ENCODE measurements at regions not wholly inside any gene's neighbourhood (a gene's known extent, or its start where the extent isn't known, plus 50 kb on each side); places are given as distances from the start of the nearest gene placed in this dataset.

DNA sequence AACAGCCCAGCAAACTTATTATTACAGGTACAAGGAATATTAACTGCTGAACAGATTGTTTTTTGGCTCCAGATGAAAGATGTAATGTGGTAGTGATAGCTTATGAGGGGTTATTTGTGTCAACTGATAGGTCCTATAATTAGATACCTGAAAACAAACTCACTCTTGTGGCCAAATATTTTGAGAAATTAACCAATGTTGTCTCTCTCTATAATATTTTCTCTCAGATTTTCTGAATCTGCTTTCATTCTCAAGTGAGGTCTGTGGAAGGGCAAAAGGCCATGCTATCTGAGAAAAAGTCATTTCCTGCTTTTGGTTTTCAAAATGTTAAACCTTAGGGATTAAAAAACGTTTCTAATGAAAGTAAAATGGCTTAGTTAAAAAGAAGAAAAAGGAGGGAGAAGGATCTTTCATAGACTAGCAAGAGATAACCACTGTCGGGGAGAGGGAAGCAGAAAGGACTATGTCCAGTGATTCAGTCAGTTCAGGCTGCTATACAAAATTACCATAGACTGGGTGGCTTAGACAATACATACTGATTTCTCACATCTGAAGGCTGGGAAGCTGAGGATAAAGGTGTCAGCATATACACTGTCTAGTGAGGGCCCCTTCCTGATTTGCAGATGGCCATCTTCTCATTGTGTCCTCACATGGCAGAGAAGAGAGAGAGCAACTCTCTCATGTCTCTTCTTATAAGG lies 277.5 kb upstream of the P2RY1 start:
- H3K9me1 ChIP-seq (ENCODE audit: control insufficient read depth, insufficient read depth, low read length) = no peaks in the 10 kb centered on the region
- H2AFZ ChIP-seq (ENCODE audit: low read depth, low read length) = no peak overlapping the region
- H3K36me3 ChIP-seq (ENCODE audit: control insufficient read depth, insufficient read depth, low read length) = no peaks in the 10 kb centered on the region
- ChIA-PET CTCF (ENCODE audit: low intra/inter-chr PET ratio) (no interaction called here), POLR2A (no interaction called here)
- in situ Hi-C loops (cut with MboI) = no loop called here
- H4K20me1 ChIP-seq (replicated peaks; ENCODE audit: control insufficient read depth, insufficient read depth, low read length) = no peaks in the 10 kb centered on the region
- no peaks in the 10 kb centered on the region for H3K27me3 ChIP-seq (ENCODE audit: control insufficient read depth in 2 of 2, insufficient read depth in 2 of 2, low read length in 2 of 2)
- H3K9ac ChIP-seq (ENCODE audit: insufficient read depth in 1 of 2, low read depth in 2 of 2, low read length in 2 of 2) = no peak overlapping the region
- FAIRE-seq (no peak), DNase-seq (ENCODE audit: extremely low read depth in 1 of 4, low spot score in 3 of 4) (no peak), ATAC-seq (no peak)
- 15% methylated on average over 2 of the region's 2 CpGs for WGBS (ENCODE audit: insufficient coverage, low coverage, missing lambda C conversion rate)
- H3K9me3 ChIP-seq (replicated peaks; ENCODE audit: control insufficient read depth, insufficient read depth, low read depth, low read length) = no peaks in the 10 kb centered on the region
- H3K4me2 ChIP-seq (ENCODE audit: insufficient read depth, low read length) = no peak overlapping the region
- H3K27ac ChIP-seq (ENCODE audit: extremely low read depth, low read depth, low read length) = no peak overlapping the region
- BruUV-seq (replicated peaks) = no TSS peak
- no peaks in the 10 kb centered on the region for H3K79me2 ChIP-seq (ENCODE audit: control insufficient read depth, insufficient read depth, low read length)
- no peaks in the 10 kb centered on the region; a peak in 1 of 5 replicates for H3K4me1 ChIP-seq (replicated peaks in 1 of 2; ENCODE audit: control insufficient read depth in 2 of 2, insufficient read depth in 2 of 2, low read length in 2 of 2)
- H3K4me3 ChIP-seq = no peak overlapping the region
- intact Hi-C loops (cut with micrococcal nuclease) = no loop called here
- TF ChIP-seq NFATC3 (IDR thresholded peaks at IDR 0.05) (no peak), CTBP1 (IDR thresholded peaks at IDR 0.05; ENCODE audit: borderline replicate concordance) (no peak), PYGO2 (tag; IDR thresholded peaks at IDR 0.05) (no peak), ZNF407 (IDR thresholded peaks at IDR 0.05; ENCODE audit: low read depth) (no peak), SRF (CRISPR knock-in tag; IDR thresholded peaks at IDR 0.05) (no peak), ZBTB34 (CRISPR knock-in tag; IDR thresholded peaks at IDR 0.05) (no peak), STAG1 (CRISPR knock-in tag; IDR thresholded peaks at IDR 0.05; ENCODE audit: borderline replicate concordance) (no peak), KAT2B (IDR thresholded peaks at IDR 0.05; ENCODE audit: low read depth, low read length) (no peak)
- TF ChIP-seq, protein P1, sequence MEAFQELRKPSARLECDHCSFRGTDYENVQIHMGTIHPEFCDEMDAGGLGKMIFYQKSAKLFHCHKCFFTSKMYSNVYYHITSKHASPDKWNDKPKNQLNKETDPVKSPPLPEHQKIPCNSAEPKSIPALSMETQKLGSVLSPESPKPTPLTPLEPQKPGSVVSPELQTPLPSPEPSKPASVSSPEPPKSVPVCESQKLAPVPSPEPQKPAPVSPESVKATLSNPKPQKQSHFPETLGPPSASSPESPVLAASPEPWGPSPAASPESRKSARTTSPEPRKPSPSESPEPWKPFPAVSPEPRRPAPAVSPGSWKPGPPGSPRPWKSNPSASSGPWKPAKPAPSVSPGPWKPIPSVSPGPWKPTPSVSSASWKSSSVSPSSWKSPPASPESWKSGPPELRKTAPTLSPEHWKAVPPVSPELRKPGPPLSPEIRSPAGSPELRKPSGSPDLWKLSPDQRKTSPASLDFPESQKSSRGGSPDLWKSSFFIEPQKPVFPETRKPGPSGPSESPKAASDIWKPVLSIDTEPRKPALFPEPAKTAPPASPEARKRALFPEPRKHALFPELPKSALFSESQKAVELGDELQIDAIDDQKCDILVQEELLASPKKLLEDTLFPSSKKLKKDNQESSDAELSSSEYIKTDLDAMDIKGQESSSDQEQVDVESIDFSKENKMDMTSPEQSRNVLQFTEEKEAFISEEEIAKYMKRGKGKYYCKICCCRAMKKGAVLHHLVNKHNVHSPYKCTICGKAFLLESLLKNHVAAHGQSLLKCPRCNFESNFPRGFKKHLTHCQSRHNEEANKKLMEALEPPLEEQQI (IDR thresholded peaks at IDR 0.05) = no peak

All from K562 (cell line).